Chondrocyte (in vitro differentiated cells): ENCODE measurements at regions not wholly inside any gene's neighbourhood (a gene's known extent, or its start where the extent isn't known, plus 50 kb on each side); places are given as distances from the start of the nearest gene placed in this dataset.

Experiments
- DNase-seq: peaks from one replicate; pipeline ENCODE4 v3.0.0; 2021; ENCODE audit warnings: mixed read lengths, low spot score
- H3K27ac Mint-ChIP-seq: one replicate; pipeline ENCODE4 v1.8.0; 2021; ENCODE audit warnings: mild to moderate bottlenecking, moderate library complexity, mixed read lengths; ENCODE audit not compliant: unreplicated experiment
- H3K27me3 Mint-ChIP-seq: 2 replicates; pipeline ENCODE4 v1.8.0; 2021; ENCODE audit warnings: low read depth, mixed read lengths
- H3K36me3 Mint-ChIP-seq: 2 replicates; pipeline ENCODE4 v1.8.0; 2021; ENCODE audit warnings: low read depth, mixed read lengths
- H3K4me1 Mint-ChIP-seq: 2 replicates; pipeline ENCODE4 v1.8.0; 2021; ENCODE audit warnings: low read depth, mild to moderate bottlenecking, mixed read lengths
- H3K4me3 Mint-ChIP-seq: one replicate; pipeline ENCODE4 v1.8.0; 2021; ENCODE audit warnings: mild to moderate bottlenecking, moderate library complexity, mixed read lengths; ENCODE audit not compliant: unreplicated experiment
- H3K9me3 Mint-ChIP-seq: 2 replicates; pipeline ENCODE4 v1.8.0; 2021; ENCODE audit warnings: low read depth, mixed read lengths
- CTCF ChIP-seq: fragments of 200-600 bp; sonication (generic); IDR thresholded peaks from 2 replicates; pipeline ENCODE4 v1.5.0; 2021; ENCODE audit warnings: antibody characterized with exemption, mild to moderate bottlenecking, moderate library complexity

- DNase-seq, result no peak
- Mint-ChIP-seq H3K27ac (no peak overlapping the region), H3K9me3 (no peaks in the 10 kb centered on the region), H3K36me3 (no peaks in the 10 kb centered on the region), H3K27me3 (peaks cover 6% of the 10 kb centered on the region), H3K4me3 (no peak overlapping the region), H3K4me1 (no peaks in the 10 kb centered on the region)
- no peak for TF ChIP-seq CTCF
These were observed 203.7 kb downstream of the AMY1C start for GRCh38 chr1:103953386-103953785.

DNA sequence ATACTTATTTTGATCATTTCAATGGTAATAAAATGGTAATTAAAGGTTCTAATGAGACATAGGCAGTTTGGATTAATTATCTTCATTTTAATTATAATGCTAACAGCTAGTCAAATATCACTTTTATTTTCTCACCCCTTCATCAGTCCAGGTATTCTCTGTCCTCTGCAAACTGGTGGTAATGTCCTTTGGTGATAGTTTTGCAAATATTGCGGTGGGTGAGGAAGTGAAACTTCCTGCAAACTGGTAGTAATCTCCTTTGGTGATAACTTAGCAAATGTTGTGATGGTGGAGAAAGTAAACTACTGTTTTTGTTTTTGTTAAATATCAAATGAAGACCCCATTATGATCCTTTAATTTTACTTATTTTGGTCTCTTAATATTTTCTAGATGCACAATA is 209.0 kb downstream of the AMY1C start:
- H3K36me3 Mint-ChIP-seq, result no peaks in the 10 kb centered on the region
- no peak for DNase-seq
- peaks cover 2% of the 10 kb centered on the region for H3K27me3 Mint-ChIP-seq
- H3K27ac Mint-ChIP-seq, result no peak overlapping the region
- no peak overlapping the region for H3K4me3 Mint-ChIP-seq
- H3K9me3 Mint-ChIP-seq, result no peaks in the 10 kb centered on the region
- no peak for TF ChIP-seq CTCF
- H3K4me1 Mint-ChIP-seq, result no peaks in the 10 kb centered on the region

DNA sequence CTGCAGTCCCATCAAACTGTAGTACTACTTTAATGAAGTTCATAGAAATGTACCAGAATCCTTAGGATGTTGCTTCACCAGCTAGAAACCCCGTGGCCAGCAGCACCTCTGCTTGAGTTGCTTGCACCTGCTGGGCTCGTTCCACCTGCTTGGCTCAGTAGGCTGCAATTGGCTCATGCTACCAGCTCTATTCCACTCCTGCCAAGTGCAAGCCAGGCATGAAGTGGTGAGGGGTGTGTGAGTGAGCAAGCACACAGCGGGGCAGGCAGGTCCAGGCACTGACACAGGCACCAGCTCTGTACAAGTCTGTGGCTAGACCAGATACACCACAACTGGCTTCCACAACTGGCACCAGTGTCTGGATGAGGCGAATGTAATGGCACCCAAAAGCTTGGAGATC is 209.9 kb downstream of the AMY1C start:
- Mint-ChIP-seq H3K36me3 (no peaks in the 10 kb centered on the region), H3K27me3 (peaks cover 2% of the 10 kb centered on the region), H3K27ac (no peak overlapping the region), H3K9me3 (no peaks in the 10 kb centered on the region), H3K4me3 (no peak overlapping the region), H3K4me1 (no peaks in the 10 kb centered on the region)
- TF ChIP-seq CTCF, result no peak
- no peak for DNase-seq

GRCh38 chr1:103960045-103960444 is 210.3 kb downstream of the AMY1C start:
- Mint-ChIP-seq H3K27me3 (no peaks in the 10 kb centered on the region), H3K36me3 (no peaks in the 10 kb centered on the region), H3K4me3 (no peak overlapping the region), H3K9me3 (no peaks in the 10 kb centered on the region), H3K27ac (no peak overlapping the region), H3K4me1 (no peaks in the 10 kb centered on the region)
- TF ChIP-seq CTCF, result no peak
- peak; percentile 74 for DNase-seq

- H3K27ac Mint-ChIP-seq, result no peak overlapping the region
- no peak overlapping the region for H3K4me3 Mint-ChIP-seq
These were observed 211.0 kb downstream of the AMY1C start for GRCh38 chr1:103960710-103961109.

More at GRCh38 chr1:103960710-103961109, 211.0 kb downstream of the AMY1C start:
- Mint-ChIP-seq H3K4me1 (no peaks in the 10 kb centered on the region), H3K27me3 (no peaks in the 10 kb centered on the region), H3K9me3 (no peaks in the 10 kb centered on the region), H3K36me3 (no peaks in the 10 kb centered on the region)
- no peak for DNase-seq
- TF ChIP-seq CTCF, result no peak
